BE2C (cell line): ENCODE measurements at regions not wholly inside any gene's neighbourhood (a gene's known extent, or its start where the extent isn't known, plus 50 kb on each side); places are given as distances from the start of the nearest gene placed in this dataset.

Source experiments
- DNase-seq: peaks from one replicate; pipeline ENCODE4 v3.0.0-alpha.2; 2020
- H3K27me3 ChIP-seq: fragments of 250-450 bp; sonication (Bioruptor Pico); 2 replicates; pipeline ENCODE4 v1.5.1; 2020; ENCODE audit warnings: mild to moderate bottlenecking
- H3K36me3 ChIP-seq: fragments of 250-450 bp; sonication (Bioruptor Pico); 2 replicates; pipeline ENCODE4 v1.5.1; 2020; ENCODE audit warnings: mild to moderate bottlenecking
- H3K4me1 ChIP-seq: fragments of 250-450 bp; sonication (Bioruptor Pico); 2 replicates; pipeline ENCODE4 v1.5.1; 2020
- H3K4me3 ChIP-seq: 2 replicates; pipeline ENCODE4 v1.5.1; 2011; ENCODE audit warnings: low read depth, low read length
- H3K9me3 ChIP-seq: fragments of 250-450 bp; sonication (Bioruptor Pico); 2 replicates; pipeline ENCODE4 v1.5.1; 2020
- CTCF ChIP-seq: IDR thresholded peaks from 2 replicates; pipeline ENCODE4 v1.5.1; 2012; ENCODE audit warnings: mild to moderate bottlenecking, low read depth, low read length

DNA sequence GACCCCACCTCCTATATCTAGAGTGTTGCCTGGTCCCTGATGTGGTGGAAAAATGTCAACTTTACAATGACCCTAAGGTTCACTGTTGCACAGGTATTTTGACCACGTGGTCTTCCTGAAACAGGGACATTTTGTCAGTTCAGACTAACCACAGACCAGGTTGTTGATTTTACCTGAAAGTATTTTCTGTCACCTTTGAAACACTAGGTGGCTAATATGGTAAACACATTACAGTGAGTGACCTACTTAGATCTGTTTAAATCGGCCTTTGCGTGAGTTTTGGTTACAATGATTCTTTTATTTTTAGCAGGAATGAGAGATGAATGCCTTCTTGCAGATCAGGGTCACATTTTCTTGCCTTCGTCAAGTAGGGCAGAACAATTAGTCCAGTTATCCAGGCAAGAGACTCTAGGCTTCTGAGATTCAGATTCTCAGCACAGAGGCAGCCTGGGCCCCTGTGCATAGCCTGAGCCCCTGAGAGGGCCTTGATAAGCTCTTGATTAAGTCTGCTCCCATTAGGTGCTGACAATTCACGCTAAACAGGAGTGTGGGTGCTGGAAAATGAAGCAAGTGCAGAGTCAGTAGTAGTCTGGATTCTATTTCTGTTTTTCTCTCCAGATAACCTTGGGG, 226.2 kb downstream of the KCNS3 start:
- Histone ChIP-seq H3K27me3 (no peaks in the 10 kb centered on the region; the same call in 1 of the 2 replicates), H3K9me3 (no peaks in the 10 kb centered on the region), H3K4me3 (no peak overlapping the region), H3K4me1 (no peaks in the 10 kb centered on the region), H3K36me3 (no peaks in the 10 kb centered on the region)
- DNase-seq: no peak
- no peak for TF ChIP-seq CTCF

DNA sequence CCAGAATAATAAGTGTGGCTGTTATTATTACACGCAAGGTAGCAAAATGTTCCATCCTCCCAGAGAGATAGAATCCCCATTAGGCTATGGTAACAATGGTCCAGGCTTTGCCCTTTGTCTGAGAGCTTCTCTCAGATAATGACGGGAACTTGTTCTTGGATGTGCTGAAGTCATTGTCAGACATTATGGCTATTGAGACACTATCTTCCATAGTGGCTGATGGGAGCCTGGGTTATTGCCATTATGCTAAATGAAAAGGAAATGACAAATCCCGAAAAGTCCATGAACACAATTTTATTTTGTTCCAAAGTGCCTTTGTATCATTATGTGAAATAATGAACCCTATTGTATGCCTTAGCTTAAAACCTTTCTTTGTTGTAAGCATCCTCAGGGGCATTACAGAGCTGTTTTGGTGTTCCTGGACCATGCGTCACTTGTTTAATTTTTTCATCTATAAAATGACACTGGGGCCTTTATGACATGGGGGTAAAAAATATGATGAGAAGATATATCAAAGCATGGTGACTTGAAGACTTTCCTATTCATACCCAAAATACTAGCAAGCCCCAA, 218.5 kb downstream of the KCNS3 start:
- Histone ChIP-seq H3K27me3 (no peaks in the 10 kb centered on the region; the same call in 1 of the 2 replicates), H3K4me1 (no peaks in the 10 kb centered on the region), H3K9me3 (no peaks in the 10 kb centered on the region), H3K4me3 (no peak overlapping the region), H3K36me3 (no peaks in the 10 kb centered on the region)
- no peak for DNase-seq
- TF ChIP-seq CTCF: no peak

DNA sequence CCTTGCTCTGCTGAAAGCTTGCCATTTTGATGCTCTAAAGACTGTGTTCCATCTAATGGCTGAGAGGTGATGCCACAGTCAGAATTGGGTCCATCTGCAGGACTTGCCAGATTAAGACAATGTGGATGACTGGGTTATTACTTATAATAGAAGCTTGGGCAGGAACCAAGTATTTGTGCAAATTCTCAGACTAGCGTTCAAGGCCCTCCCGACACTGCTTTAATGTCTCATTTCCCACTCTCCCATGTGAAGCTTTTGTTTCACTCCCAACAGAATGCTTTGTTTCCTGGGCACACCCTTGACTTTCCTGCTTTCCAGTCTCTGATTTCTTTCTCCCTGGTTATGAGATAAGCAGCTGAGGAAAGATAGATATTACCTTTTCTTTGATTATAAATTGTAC, 215.8 kb downstream of the KCNS3 start:
- TF ChIP-seq CTCF: no peak
- H3K27me3 ChIP-seq: no peaks in the 10 kb centered on the region
- no peaks in the 10 kb centered on the region for H3K4me1 ChIP-seq
- no peaks in the 10 kb centered on the region for H3K36me3 ChIP-seq
- no peak overlapping the region for H3K4me3 ChIP-seq
- no peaks in the 10 kb centered on the region for H3K9me3 ChIP-seq
- no peak for DNase-seq

DNA sequence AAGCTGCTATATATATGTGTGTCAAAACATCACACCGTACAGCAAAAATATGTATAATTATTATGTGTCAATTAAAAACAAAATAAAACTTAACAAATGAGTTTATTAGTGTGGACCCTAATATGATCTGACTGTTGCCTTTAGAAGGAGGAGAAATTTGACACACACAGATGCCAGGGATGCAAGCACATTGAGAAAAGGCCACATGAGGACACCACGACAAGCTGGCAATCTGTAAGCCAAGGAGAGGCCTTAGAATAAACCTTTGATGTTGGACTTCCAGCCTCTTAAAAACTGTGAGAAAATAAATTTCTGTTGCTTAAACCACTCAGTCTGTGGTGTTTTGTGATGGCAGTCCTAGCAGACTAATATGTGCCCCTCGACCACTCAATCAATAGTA, 214.7 kb downstream of the KCNS3 start:
- DNase-seq: no peak
- no peak overlapping the region for H3K4me3 ChIP-seq
- H3K27me3 ChIP-seq: no peaks in the 10 kb centered on the region
- no peaks in the 10 kb centered on the region for H3K36me3 ChIP-seq
- H3K9me3 ChIP-seq: no peaks in the 10 kb centered on the region
- no peaks in the 10 kb centered on the region for H3K4me1 ChIP-seq
- TF ChIP-seq CTCF: no peak

DNA sequence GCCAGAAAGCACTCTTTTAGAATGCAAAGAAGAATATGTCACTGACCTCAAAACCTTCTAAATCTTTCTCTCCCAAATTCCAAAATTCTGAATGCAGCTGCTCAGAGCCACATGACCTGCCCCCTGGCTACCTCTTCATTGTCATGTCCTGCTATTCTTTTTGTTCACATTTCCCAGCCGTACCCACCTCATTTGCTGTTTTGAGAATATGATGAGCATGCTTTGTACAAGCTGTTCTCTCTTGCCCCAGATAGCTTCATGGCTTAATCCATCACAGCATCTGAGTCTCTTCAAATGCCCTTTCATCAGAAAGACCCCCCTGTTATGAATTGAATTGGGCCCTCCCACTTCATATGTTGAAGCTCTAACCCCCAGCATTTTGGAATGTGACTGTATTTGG, 214.3 kb downstream of the KCNS3 start:
- no peak for TF ChIP-seq CTCF
- H3K4me1 ChIP-seq: no peaks in the 10 kb centered on the region
- H3K27me3 ChIP-seq: no peaks in the 10 kb centered on the region
- no peaks in the 10 kb centered on the region for H3K9me3 ChIP-seq
- no peaks in the 10 kb centered on the region for H3K36me3 ChIP-seq
- no peak overlapping the region for H3K4me3 ChIP-seq
- no peak for DNase-seq

GRCh38 chr2:18085593-18085992, 207.1 kb downstream of the KCNS3 start:
- no peak overlapping the region for H3K4me3 ChIP-seq
- no peaks in the 10 kb centered on the region for H3K36me3 ChIP-seq
- H3K4me1 ChIP-seq: no peaks in the 10 kb centered on the region
- no peak for DNase-seq
- no peak for TF ChIP-seq CTCF
- H3K9me3 ChIP-seq: no peaks in the 10 kb centered on the region
- no peaks in the 10 kb centered on the region for H3K27me3 ChIP-seq
